ENCODE measurements at regions not wholly inside any gene's neighbourhood (a gene's known extent, or its start where the extent isn't known, plus 50 kb on each side); places are given as distances from the start of the nearest gene placed in this dataset.

GRCh38 chr2:12404497-12404896, 312.2 kb upstream of the TRIB2 start:
- no peaks in the 10 kb centered on the region for H3F3A ChIP-seq (ENCODE audit: low read depth)
- no peaks in the 10 kb centered on the region for H4K20me1 ChIP-seq (ENCODE audit: low read depth)
- no peaks in the 10 kb centered on the region for H3K9me3 ChIP-seq (ENCODE audit: low read depth)
- Mint-ChIP-seq H3K9me3 (peaks cover 14% of the 10 kb centered on the region), H3K36me3 (peaks cover 4% of the 10 kb centered on the region), H3K27ac (no peak overlapping the region), H3K27me3 (ENCODE audit: insufficient read depth, low read depth) (no peaks in the 10 kb centered on the region), H3K4me1 (peaks cover 9% of the 10 kb centered on the region), H3K4me3 (no peak overlapping the region)
- no peak overlapping the region for H3K9ac ChIP-seq
- H3K27me3 ChIP-seq, result no peaks in the 10 kb centered on the region
- no peak for DNase-seq (ENCODE audit: low spot score)
- no peaks in the 10 kb centered on the region for H3K79me2 ChIP-seq (ENCODE audit: low read depth)
- H3K27ac ChIP-seq, result no peak overlapping the region
- no peaks in the 10 kb centered on the region for H3K4me1 ChIP-seq
- no peak for TF ChIP-seq EZH2phosphoT487 (IDR thresholded peaks at IDR 0.05)
- TF ChIP-seq EZH2 (IDR thresholded peaks at IDR 0.05), result no peak
- no peak for TF ChIP-seq CTCF (IDR thresholded peaks at IDR 0.05)
- no peaks in the 10 kb centered on the region for H3K36me3 ChIP-seq
- H3K4me3 ChIP-seq, result no peak overlapping the region
- H3K4me2 ChIP-seq, result no peak overlapping the region
- no peak overlapping the region for H2AFZ ChIP-seq (replicated peaks)

GRCh38 chr2:12407160-12407559, 309.6 kb upstream of the TRIB2 start:
- peaks cover 19% of the 10 kb centered on the region for H3K9me3 Mint-ChIP-seq
- H3K27me3 Mint-ChIP-seq (ENCODE audit: insufficient read depth, low read depth), result no peaks in the 10 kb centered on the region
- H4K20me1 ChIP-seq (ENCODE audit: low read depth), result no peaks in the 10 kb centered on the region
- H3K27ac Mint-ChIP-seq, result no peak overlapping the region
- H3K4me2 ChIP-seq, result no peak overlapping the region
- no peak overlapping the region for H3K4me3 Mint-ChIP-seq
- H3K4me3 ChIP-seq, result no peak overlapping the region
- H3K36me3 ChIP-seq, result no peaks in the 10 kb centered on the region
- H3F3A ChIP-seq (ENCODE audit: low read depth), result no peaks in the 10 kb centered on the region
- TF ChIP-seq EZH2phosphoT487 (IDR thresholded peaks at IDR 0.05) (no peak), EZH2 (IDR thresholded peaks at IDR 0.05) (no peak), CTCF (IDR thresholded peaks at IDR 0.05) (no peak)
- H3K4me1 ChIP-seq, result no peaks in the 10 kb centered on the region
- no peak for DNase-seq (ENCODE audit: low spot score)
- H3K36me3 Mint-ChIP-seq, result peaks cover 3% of the 10 kb centered on the region
- H3K9ac ChIP-seq, result no peak overlapping the region
- no peak overlapping the region for H3K27ac ChIP-seq
- H3K9me3 ChIP-seq (ENCODE audit: low read depth), result no peaks in the 10 kb centered on the region
- no peaks in the 10 kb centered on the region for H3K79me2 ChIP-seq (ENCODE audit: low read depth)
- no peaks in the 10 kb centered on the region for H3K4me1 Mint-ChIP-seq
- H3K27me3 ChIP-seq, result no peaks in the 10 kb centered on the region
- H2AFZ ChIP-seq (replicated peaks), result no peak overlapping the region

GRCh38 chr2:12412898-12413305, 303.8 kb upstream of the TRIB2 start:
- H3K9me3 Mint-ChIP-seq, result peaks cover 14% of the 10 kb centered on the region
- no peaks in the 10 kb centered on the region for H3K79me2 ChIP-seq (ENCODE audit: low read depth)
- H3K27me3 ChIP-seq, result no peaks in the 10 kb centered on the region
- peaks cover 2% of the 10 kb centered on the region for H3K36me3 Mint-ChIP-seq
- H3K36me3 ChIP-seq, result no peaks in the 10 kb centered on the region
- no peaks in the 10 kb centered on the region for H3K4me1 ChIP-seq
- TF ChIP-seq EZH2 (IDR thresholded peaks at IDR 0.05) (no peak), CTCF (IDR thresholded peaks at IDR 0.05) (no peak), EZH2phosphoT487 (IDR thresholded peaks at IDR 0.05) (no peak)
- no peak overlapping the region for H3K4me3 Mint-ChIP-seq
- H3K4me3 ChIP-seq, result no peak overlapping the region
- peaks cover 6% of the 10 kb centered on the region for H3K27me3 Mint-ChIP-seq (ENCODE audit: insufficient read depth, low read depth)
- H3K27ac Mint-ChIP-seq, result peak overlapping the region; percentile 28
- no peaks in the 10 kb centered on the region for H3K9me3 ChIP-seq (ENCODE audit: low read depth)
- peaks cover 21% of the 10 kb centered on the region for H3K4me1 Mint-ChIP-seq
- no peaks in the 10 kb centered on the region for H3F3A ChIP-seq (ENCODE audit: low read depth)
- DNase-seq (ENCODE audit: low spot score), result no peak
- H3K27ac ChIP-seq, result no peak overlapping the region
- no peak overlapping the region for H2AFZ ChIP-seq (replicated peaks)
- H3K9ac ChIP-seq, result no peak overlapping the region
- H4K20me1 ChIP-seq (ENCODE audit: low read depth), result no peaks in the 10 kb centered on the region
- no peak overlapping the region for H3K4me2 ChIP-seq
